Fibroblast of lung (primary cell): ENCODE measurements at regions not wholly inside any gene's neighbourhood (a gene's known extent, or its start where the extent isn't known, plus 50 kb on each side); places are given as distances from the start of the nearest gene placed in this dataset.

Source experiments
- DNase-seq, 2 donors: peaks; one replicate each; pipeline versions ENCODE4 v3.0.0 to v3.0.0-alpha.2; 2010; ENCODE audit warnings: low read depth in 2 of 2
- H2AFZ ChIP-seq: 2 replicates; pipeline ENCODE4 v1.5.1; 2012; ENCODE audit warnings: low read length, control low read depth, inconsistent platforms
- H3K27ac ChIP-seq: 2 replicates; pipeline ENCODE4 v1.5.1; 2011; ENCODE audit warnings: low read length, control low read depth; ENCODE audit not compliant: insufficient read depth
- H3K27me3 ChIP-seq: 2 replicates; pipeline ENCODE4 v1.5.1; 2011; ENCODE audit warnings: mild to moderate bottlenecking, low read length; ENCODE audit not compliant: control insufficient read depth, insufficient read depth
- H3K36me3 ChIP-seq: 2 replicates; pipeline ENCODE4 v1.5.1; 2011; ENCODE audit warnings: low read length; ENCODE audit not compliant: control insufficient read depth, insufficient read depth
- H3K4me1 ChIP-seq: 2 replicates; pipeline ENCODE4 v1.5.1; 2011; ENCODE audit warnings: low read length; ENCODE audit not compliant: control insufficient read depth, insufficient read depth; ENCODE audit errors: extremely low read depth
- H3K4me2 ChIP-seq: 2 replicates; pipeline ENCODE4 v1.5.1; 2011; ENCODE audit warnings: low read length, control low read depth; ENCODE audit not compliant: insufficient read depth; ENCODE audit errors: extremely low read depth
- H3K4me3 ChIP-seq, 4 experiments: fragments of 200-600 bp in 1 of 4; sonication (generic) in 1 of 4; replicated peaks in 1 of 4; 2 replicates each; pipeline ENCODE4 v1.5.1; 2011 to 2016; ENCODE audit warnings: low read length in 4 of 4, low read depth in 3 of 4, mild to moderate bottlenecking in 3 of 4, control low read depth in 2 of 4, inconsistent platforms in 1 of 4, mixed read lengths in 1 of 4; ENCODE audit not compliant: insufficient read depth in 1 of 4; ENCODE audit errors: control extremely low read depth in 1 of 4
- H3K79me2 ChIP-seq: 2 replicates; pipeline ENCODE4 v1.5.1; 2012; ENCODE audit warnings: mild to moderate bottlenecking, low read length, inconsistent platforms; ENCODE audit not compliant: control insufficient read depth, insufficient read depth
- H3K9ac ChIP-seq: 2 replicates; pipeline ENCODE4 v1.5.1; 2011; ENCODE audit warnings: mild to moderate bottlenecking, low read length, control low read depth; ENCODE audit not compliant: insufficient read depth
- H3K9me3 ChIP-seq: 2 replicates; pipeline ENCODE4 v1.5.1; 2012; ENCODE audit warnings: low read depth, low read length; ENCODE audit not compliant: control insufficient read depth, insufficient read depth
- H4K20me1 ChIP-seq: 2 replicates; pipeline ENCODE4 v1.5.1; 2011; ENCODE audit warnings: low read length; ENCODE audit not compliant: control insufficient read depth, insufficient read depth; ENCODE audit errors: extremely low read depth
- CTCF ChIP-seq, 2 donors: IDR thresholded peaks in 1 of 2; conservative IDR thresholded peaks in 1 of 2; 1 replicate in 1 of 2; 2 replicates in 1 of 2; pipeline ENCODE4 v1.5.1; 2011 to 2012; ENCODE audit warnings: low read length in 2 of 2, control low read depth in 1 of 2, inconsistent platforms in 1 of 2, low read depth in 1 of 2, mild to moderate bottlenecking in 1 of 2
- EZH2 ChIP-seq: IDR thresholded peaks from 2 replicates; pipeline ENCODE4 v1.5.1; 2012; ENCODE audit warnings: low read length, control low read depth, mild to moderate bottlenecking; ENCODE audit errors: missing control alignments

DNA sequence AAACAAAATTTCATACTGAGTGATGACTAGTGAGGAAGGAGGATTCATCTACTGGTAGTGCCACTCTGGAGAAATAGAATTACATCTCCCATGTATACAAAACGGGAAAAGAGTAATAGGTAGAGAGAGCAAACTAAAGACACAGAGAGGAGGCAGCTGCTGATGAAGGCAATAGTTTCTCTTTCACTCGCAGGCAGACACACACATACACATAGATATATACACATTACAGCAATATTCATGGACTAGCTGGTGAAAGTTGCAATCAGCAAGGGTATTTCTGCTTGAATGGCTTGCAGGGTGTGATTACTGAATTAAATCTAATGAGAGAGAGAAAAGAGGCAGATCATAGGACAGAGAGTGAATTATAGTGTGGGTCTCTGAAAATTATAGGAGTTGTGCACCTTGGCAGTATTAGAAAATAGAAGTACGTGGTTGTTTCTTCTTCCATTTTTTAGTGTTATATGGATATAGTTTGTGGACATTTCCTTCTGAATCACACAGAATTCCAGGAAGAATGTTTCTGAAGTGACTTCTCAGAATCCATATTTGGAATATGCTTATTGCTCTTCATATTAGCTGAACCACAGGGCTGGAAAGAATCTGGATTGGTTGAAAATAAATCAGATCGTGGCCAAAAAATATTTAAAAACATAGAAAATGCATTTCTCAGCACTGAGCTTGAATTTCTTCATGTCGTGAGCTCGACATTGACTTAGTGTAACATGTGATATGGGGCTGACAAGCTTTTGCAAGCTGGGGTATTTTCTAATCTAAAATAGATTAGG, 991.2 kb downstream of the TUSC7 start:
- DNase-seq = peak; percentile 14 to 30
- Histone ChIP-seq H3K4me1 (no peaks in the 10 kb centered on the region), H3K9ac (no peak overlapping the region), H4K20me1 (no peaks in the 10 kb centered on the region), H3K9me3 (no peaks in the 10 kb centered on the region), H3K27ac (no peak overlapping the region), H2AFZ (no peak overlapping the region), H3K4me2 (peak overlapping the region; percentile 34), H3K4me3 (no peak overlapping the region), H3K36me3 (no peaks in the 10 kb centered on the region), H3K27me3 (no peaks in the 10 kb centered on the region), H3K79me2 (no peaks in the 10 kb centered on the region)
- TF ChIP-seq EZH2 (no peak), CTCF (conservative IDR thresholded peaks at IDR 0.05 in 1 of 2, IDR thresholded peaks at IDR 0.05 in 1 of 2; ENCODE audit: low read depth in 1 of 2, low read length in 2 of 2) (no peak)

DNA sequence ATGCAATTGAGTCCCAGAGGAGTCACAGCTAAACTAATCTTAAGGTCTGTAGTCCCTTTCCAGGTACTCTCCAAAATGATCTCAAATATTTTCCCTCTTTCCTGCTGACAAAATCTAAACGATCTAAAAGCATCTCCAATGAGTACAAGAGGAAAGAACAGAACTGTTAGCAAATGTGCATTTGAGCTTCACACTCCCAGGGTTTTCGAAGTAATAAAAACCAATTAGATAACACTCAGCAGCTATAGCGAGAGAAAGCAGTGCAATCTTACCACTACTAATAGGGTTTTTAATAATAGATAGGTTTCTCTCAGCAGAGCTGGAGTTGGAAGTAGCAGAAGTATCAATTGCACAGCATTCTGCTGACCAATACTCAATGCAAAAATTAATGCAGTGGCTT, 995.4 kb downstream of the TUSC7 start:
- TF ChIP-seq CTCF (conservative IDR thresholded peaks at IDR 0.05 in 1 of 2, IDR thresholded peaks at IDR 0.05 in 1 of 2; ENCODE audit: low read depth in 1 of 2, low read length in 2 of 2) (no peak), EZH2 (no peak)

DNA sequence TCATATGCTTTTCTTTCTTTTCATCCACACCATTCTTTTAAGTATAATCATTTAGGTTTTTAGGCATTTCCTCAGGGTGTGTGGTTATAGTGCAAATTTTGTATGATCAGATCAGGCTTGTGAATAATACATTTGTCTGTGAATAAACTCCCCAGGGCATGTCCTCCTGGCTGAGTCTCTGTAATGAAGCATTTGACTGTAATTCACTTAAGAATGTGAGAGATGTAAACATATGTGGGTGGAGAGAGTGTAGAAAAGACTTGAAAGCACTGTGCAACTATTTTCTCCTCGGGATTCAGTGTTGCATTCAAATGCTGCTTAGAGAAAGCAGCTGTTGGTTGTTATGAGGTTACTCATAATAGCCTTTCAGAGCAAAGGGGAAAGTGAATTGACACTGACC, 996.5 kb downstream of the TUSC7 start:
- no peaks in the 10 kb centered on the region for H4K20me1 ChIP-seq
- H3K4me1 ChIP-seq = no peaks in the 10 kb centered on the region
- no peak overlapping the region for H3K9ac ChIP-seq
- H3K27ac ChIP-seq = no peak overlapping the region
- no peaks in the 10 kb centered on the region for H3K79me2 ChIP-seq
- H3K4me3 ChIP-seq = no peak overlapping the region
- DNase-seq = peak; percentile 80 to 98
- no peaks in the 10 kb centered on the region for H3K36me3 ChIP-seq
- TF ChIP-seq CTCF (conservative IDR thresholded peaks at IDR 0.05 in 1 of 2, IDR thresholded peaks at IDR 0.05 in 1 of 2; ENCODE audit: low read depth in 1 of 2, low read length in 2 of 2) (no peak), EZH2 (no peak)
- no peaks in the 10 kb centered on the region for H3K9me3 ChIP-seq
- no peak overlapping the region for H3K4me2 ChIP-seq
- H2AFZ ChIP-seq = no peak overlapping the region
- no peaks in the 10 kb centered on the region for H3K27me3 ChIP-seq

More for the DNA sequence above, 995.4 kb downstream of the TUSC7 start:
- Histone ChIP-seq H3K4me3 (no peak overlapping the region), H2AFZ (no peak overlapping the region), H3K4me2 (no peak overlapping the region), H3K36me3 (no peaks in the 10 kb centered on the region), H3K9me3 (no peaks in the 10 kb centered on the region), H3K27me3 (no peaks in the 10 kb centered on the region), H4K20me1 (no peaks in the 10 kb centered on the region), H3K4me1 (no peaks in the 10 kb centered on the region), H3K9ac (no peak overlapping the region), H3K79me2 (no peaks in the 10 kb centered on the region), H3K27ac (no peak overlapping the region)
- no peak for DNase-seq
